ENCODE measurements at regions not wholly inside any gene's neighbourhood (a gene's known extent, or its start where the extent isn't known, plus 50 kb on each side); places are given as distances from the start of the nearest gene placed in this dataset.

- TF ChIP-seq SUZ12 (IDR thresholded peaks at IDR 0.05; ENCODE audit: extremely low read depth, insufficient read depth, insufficient read length) (no peak), YY1 (IDR thresholded peaks at IDR 0.05; ENCODE audit: insufficient read depth, insufficient read length) (no peak), ZNF274 (IDR thresholded peaks at IDR 0.05; ENCODE audit: low read depth, low read length) (no peak)
Observed at GRCh38 chr18:10065296-10065695, 151.5 kb downstream of the VAPA start.
